ENCODE measurements at regions not wholly inside any gene's neighbourhood (a gene's known extent, or its start where the extent isn't known, plus 50 kb on each side); places are given as distances from the start of the nearest gene placed in this dataset.

DNA sequence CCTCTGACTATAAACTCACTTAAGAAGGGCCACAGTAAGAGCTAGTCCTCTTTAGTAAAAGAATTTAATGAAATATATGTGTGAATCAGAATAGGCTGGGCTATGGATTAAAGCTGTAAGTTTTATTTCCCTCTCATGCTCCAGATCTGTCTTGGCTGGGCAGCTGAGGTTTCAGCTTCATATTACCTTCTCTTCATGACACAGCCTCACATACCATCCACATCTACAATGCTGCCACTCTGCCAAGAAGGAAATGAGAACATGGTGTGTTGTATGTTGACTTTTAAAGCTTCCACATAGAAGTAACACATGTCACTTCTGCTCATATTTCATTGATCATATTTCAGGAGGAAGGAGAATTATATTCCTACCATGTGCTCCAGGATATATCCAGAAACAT, 776.0 kb upstream of the ACO1 start:
- H3K9me3 ChIP-seq (ENCODE audit: control insufficient read depth, insufficient read depth, low read depth, low read length) = no peaks in the 10 kb centered on the region
- H3K4me3 ChIP-seq (ENCODE audit: low read depth, low read length) = no peak overlapping the region
- TF ChIP-seq ZNF146 (tag by site-specific recombination; IDR thresholded peaks at IDR 0.05) (no peak), ZNF843 (tag by site-specific recombination; IDR thresholded peaks at IDR 0.05) (no peak), ZNF530 (tag by site-specific recombination; IDR thresholded peaks at IDR 0.05; ENCODE audit: low read depth) (no peak), ZNF433 (tag by site-specific recombination; IDR thresholded peaks at IDR 0.05; ENCODE audit: low read depth) (no peak), ZNF658 (tag by site-specific recombination; IDR thresholded peaks at IDR 0.05) (no peak), GLIS2 (tag by site-specific recombination; IDR thresholded peaks at IDR 0.05) (no peak)
- TF ChIP-seq, protein P1, sequence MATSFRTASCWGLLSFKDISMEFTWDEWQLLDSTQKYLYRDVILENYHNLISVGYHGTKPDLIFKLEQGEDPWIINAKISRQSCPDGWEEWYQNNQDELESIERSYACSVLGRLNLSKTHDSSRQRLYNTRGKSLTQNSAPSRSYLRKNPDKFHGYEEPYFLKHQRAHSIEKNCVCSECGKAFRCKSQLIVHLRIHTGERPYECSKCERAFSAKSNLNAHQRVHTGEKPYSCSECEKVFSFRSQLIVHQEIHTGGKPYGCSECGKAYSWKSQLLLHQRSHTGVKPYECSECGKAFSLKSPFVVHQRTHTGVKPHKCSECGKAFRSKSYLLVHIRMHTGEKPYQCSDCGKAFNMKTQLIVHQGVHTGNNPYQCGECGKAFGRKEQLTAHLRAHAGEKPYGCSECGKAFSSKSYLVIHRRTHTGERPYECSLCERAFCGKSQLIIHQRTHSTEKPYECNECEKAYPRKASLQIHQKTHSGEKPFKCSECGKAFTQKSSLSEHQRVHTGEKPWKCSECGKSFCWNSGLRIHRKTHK (tag by site-specific recombination; IDR thresholded peaks at IDR 0.05) = no peak
- TF ChIP-seq, protein P2, sequence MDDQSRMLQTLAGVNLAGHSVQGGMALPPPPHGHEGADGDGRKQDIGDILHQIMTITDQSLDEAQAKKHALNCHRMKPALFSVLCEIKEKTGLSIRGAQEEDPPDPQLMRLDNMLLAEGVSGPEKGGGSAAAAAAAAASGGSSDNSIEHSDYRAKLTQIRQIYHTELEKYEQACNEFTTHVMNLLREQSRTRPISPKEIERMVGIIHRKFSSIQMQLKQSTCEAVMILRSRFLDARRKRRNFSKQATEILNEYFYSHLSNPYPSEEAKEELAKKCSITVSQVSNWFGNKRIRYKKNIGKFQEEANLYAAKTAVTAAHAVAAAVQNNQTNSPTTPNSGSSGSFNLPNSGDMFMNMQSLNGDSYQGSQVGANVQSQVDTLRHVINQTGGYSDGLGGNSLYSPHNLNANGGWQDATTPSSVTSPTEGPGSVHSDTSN (CRISPR knock-in tag; IDR thresholded peaks at IDR 0.05) = no peak
- TF ChIP-seq, protein P3, sequence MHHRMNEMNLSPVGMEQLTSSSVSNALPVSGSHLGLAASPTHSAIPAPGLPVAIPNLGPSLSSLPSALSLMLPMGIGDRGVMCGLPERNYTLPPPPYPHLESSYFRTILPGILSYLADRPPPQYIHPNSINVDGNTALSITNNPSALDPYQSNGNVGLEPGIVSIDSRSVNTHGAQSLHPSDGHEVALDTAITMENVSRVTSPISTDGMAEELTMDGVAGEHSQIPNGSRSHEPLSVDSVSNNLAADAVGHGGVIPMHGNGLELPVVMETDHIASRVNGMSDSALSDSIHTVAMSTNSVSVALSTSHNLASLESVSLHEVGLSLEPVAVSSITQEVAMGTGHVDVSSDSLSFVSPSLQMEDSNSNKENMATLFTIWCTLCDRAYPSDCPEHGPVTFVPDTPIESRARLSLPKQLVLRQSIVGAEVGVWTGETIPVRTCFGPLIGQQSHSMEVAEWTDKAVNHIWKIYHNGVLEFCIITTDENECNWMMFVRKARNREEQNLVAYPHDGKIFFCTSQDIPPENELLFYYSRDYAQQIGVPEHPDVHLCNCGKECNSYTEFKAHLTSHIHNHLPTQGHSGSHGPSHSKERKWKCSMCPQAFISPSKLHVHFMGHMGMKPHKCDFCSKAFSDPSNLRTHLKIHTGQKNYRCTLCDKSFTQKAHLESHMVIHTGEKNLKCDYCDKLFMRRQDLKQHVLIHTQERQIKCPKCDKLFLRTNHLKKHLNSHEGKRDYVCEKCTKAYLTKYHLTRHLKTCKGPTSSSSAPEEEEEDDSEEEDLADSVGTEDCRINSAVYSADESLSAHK (tag by site-specific recombination; IDR thresholded peaks at IDR 0.05) = no peak
- H3K4me1 ChIP-seq (ENCODE audit: control insufficient read depth, insufficient read depth, low read length) = no peaks in the 10 kb centered on the region
- H3K27ac ChIP-seq (ENCODE audit: extremely low read depth, low read depth, low read length) = no peak overlapping the region
- H3K36me3 ChIP-seq (ENCODE audit: control insufficient read depth in 2 of 2, insufficient read depth in 1 of 2, low read length in 2 of 2) = no peaks in the 10 kb centered on the region
- POLR2A ChIA-PET = no interaction called here
- CTCF ChIA-PET = interaction anchor here (0.7 kb wide), 1 partner anchor 107 kb away, joined by 3 read pairs; no protein-coding TSS in a partner anchor

DNA sequence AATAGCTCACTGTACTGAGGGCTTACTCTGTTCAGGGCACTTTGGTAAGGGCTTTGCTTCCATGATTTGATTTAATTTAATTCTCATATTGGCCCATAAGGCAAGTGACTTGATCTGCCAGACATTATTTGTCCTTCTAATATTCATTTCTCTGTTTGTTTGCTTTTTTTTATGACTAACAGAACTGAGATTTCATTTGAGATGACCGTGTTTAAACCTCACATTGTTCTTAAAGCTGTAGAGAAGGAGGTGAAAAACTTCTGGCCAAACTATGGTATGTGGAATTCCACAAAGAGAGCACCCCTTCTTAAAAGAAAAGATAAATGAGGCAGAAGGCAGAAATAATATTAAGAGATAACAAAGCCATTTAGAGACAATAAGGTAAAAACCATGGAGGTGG, 775.6 kb upstream of the ACO1 start:
- ChIA-PET POLR2A (no interaction called here), CTCF (interaction anchor here (0.6 kb wide), 1 partner anchor 32 kb away, joined by 3 read pairs; no protein-coding TSS in a partner anchor)
- H3K9me3 ChIP-seq (ENCODE audit: control insufficient read depth, insufficient read depth, low read depth, low read length) = no peaks in the 10 kb centered on the region
- H3K27ac ChIP-seq (ENCODE audit: extremely low read depth, low read depth, low read length) = no peak overlapping the region
- H3K4me1 ChIP-seq (ENCODE audit: control insufficient read depth, insufficient read depth, low read length) = no peaks in the 10 kb centered on the region
- no peaks in the 10 kb centered on the region for H3K36me3 ChIP-seq (ENCODE audit: control insufficient read depth in 2 of 2, insufficient read depth in 1 of 2, low read length in 2 of 2)
- no peak for TF ChIP-seq ZBTB1 (tag by site-specific recombination; IDR thresholded peaks at IDR 0.05)
- TF ChIP-seq TRIM28 (IDR thresholded peaks at IDR 0.05; ENCODE audit: borderline replicate concordance, low read length) = no peak
- TF ChIP-seq, protein P4, sequence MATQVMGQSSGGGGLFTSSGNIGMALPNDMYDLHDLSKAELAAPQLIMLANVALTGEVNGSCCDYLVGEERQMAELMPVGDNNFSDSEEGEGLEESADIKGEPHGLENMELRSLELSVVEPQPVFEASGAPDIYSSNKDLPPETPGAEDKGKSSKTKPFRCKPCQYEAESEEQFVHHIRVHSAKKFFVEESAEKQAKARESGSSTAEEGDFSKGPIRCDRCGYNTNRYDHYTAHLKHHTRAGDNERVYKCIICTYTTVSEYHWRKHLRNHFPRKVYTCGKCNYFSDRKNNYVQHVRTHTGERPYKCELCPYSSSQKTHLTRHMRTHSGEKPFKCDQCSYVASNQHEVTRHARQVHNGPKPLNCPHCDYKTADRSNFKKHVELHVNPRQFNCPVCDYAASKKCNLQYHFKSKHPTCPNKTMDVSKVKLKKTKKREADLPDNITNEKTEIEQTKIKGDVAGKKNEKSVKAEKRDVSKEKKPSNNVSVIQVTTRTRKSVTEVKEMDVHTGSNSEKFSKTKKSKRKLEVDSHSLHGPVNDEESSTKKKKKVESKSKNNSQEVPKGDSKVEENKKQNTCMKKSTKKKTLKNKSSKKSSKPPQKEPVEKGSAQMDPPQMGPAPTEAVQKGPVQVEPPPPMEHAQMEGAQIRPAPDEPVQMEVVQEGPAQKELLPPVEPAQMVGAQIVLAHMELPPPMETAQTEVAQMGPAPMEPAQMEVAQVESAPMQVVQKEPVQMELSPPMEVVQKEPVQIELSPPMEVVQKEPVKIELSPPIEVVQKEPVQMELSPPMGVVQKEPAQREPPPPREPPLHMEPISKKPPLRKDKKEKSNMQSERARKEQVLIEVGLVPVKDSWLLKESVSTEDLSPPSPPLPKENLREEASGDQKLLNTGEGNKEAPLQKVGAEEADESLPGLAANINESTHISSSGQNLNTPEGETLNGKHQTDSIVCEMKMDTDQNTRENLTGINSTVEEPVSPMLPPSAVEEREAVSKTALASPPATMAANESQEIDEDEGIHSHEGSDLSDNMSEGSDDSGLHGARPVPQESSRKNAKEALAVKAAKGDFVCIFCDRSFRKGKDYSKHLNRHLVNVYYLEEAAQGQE (tag by site-specific recombination; IDR thresholded peaks at IDR 0.05) = no peak
- no peak for TF ChIP-seq ZNF654 (tag by site-specific recombination; IDR thresholded peaks at IDR 0.05; ENCODE audit: low read depth)
- no peak for TF ChIP-seq ZNF473 (tag by site-specific recombination; IDR thresholded peaks at IDR 0.05)
- TF ChIP-seq, protein P5, sequence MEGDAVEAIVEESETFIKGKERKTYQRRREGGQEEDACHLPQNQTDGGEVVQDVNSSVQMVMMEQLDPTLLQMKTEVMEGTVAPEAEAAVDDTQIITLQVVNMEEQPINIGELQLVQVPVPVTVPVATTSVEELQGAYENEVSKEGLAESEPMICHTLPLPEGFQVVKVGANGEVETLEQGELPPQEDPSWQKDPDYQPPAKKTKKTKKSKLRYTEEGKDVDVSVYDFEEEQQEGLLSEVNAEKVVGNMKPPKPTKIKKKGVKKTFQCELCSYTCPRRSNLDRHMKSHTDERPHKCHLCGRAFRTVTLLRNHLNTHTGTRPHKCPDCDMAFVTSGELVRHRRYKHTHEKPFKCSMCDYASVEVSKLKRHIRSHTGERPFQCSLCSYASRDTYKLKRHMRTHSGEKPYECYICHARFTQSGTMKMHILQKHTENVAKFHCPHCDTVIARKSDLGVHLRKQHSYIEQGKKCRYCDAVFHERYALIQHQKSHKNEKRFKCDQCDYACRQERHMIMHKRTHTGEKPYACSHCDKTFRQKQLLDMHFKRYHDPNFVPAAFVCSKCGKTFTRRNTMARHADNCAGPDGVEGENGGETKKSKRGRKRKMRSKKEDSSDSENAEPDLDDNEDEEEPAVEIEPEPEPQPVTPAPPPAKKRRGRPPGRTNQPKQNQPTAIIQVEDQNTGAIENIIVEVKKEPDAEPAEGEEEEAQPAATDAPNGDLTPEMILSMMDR (tag by site-specific recombination; IDR thresholded peaks at IDR 0.05) = no peak
- TF ChIP-seq OSR2 (tag by site-specific recombination; IDR thresholded peaks at IDR 0.05) = no peak
- H3K4me3 ChIP-seq (ENCODE audit: low read depth, low read length) = no peak overlapping the region

Measured in HEK293 (cell line).